CD4-positive, alpha-beta T cell (primary cell): ENCODE measurements at regions not wholly inside any gene's neighbourhood (a gene's known extent, or its start where the extent isn't known, plus 50 kb on each side); places are given as distances from the start of the nearest gene placed in this dataset.

Source experiments
- ATAC-seq: fragments of 200-7000 bp; cut with Tn5 transposase; one replicate; pipeline ENCODE4 v1.10.0; 2022; ENCODE audit warnings: mild to moderate bottlenecking; ENCODE audit not compliant: poor library complexity
- CTCF ChIA-PET: fragments of 350-600 bp; sonication (Branson Sonifier 250); formaldehyde crosslinking; loops from one replicate; lab custom pipeline; 2021; ENCODE audit warnings: antibody characterized with exemption, inconsistent platforms; lab: Charles Lee
- POLR2A ChIA-PET: fragments of 350-600 bp; sonication (Branson Sonifier 250); formaldehyde crosslinking; loops from one replicate; lab custom pipeline; 2021; ENCODE audit warnings: antibody characterized with exemption, inconsistent platforms; lab: Charles Lee
- DNase-seq, 14 experiments: peaks; one replicate each; pipeline ENCODE4 v3.0.0-alpha.2; 2013 to 2020; ENCODE audit warnings: mixed read lengths in 2 of 14
- H3K27ac ChIP-seq, 2 donors: one replicate each; pipeline versions ENCODE4 v1.5.1 to v1.7.0; 2013; ENCODE audit warnings: low read length in 2 of 2, low read depth in 1 of 2, mild to moderate bottlenecking in 1 of 2
- H3K27me3 ChIP-seq, 2 experiments: 1 replicate in 1 of 2; 2 replicates in 1 of 2; pipeline versions ENCODE4 v1.6.1 to v1.7.0; 2013; ENCODE audit warnings: low read length in 2 of 2, control low read depth in 1 of 2, mild to moderate bottlenecking in 1 of 2, moderate library complexity in 1 of 2; ENCODE audit not compliant: insufficient read depth in 2 of 2, control insufficient read depth in 1 of 2
- H3K36me3 ChIP-seq: one replicate; pipeline ENCODE4 v1.6.1; 2013; ENCODE audit warnings: low read length, control low read depth; ENCODE audit not compliant: insufficient read depth
- H3K4me1 ChIP-seq: one replicate; pipeline ENCODE4 v1.6.1; 2013; ENCODE audit warnings: low read length, control low read depth; ENCODE audit not compliant: insufficient read depth
- H3K4me3 ChIP-seq: one replicate; pipeline ENCODE4 v1.5.1; 2013; ENCODE audit warnings: mild to moderate bottlenecking, low read length, moderate library complexity
- H3K9me3 ChIP-seq, 2 experiments: 1 replicate in 1 of 2; 2 replicates in 1 of 2; pipeline versions ENCODE4 v1.6.1 to v1.7.0; 2013; ENCODE audit warnings: low read length in 2 of 2, mild to moderate bottlenecking in 2 of 2, control low read depth in 1 of 2, moderate library complexity in 1 of 2; ENCODE audit not compliant: control insufficient read depth in 1 of 2, insufficient read depth in 1 of 2
- H3K27ac Mint-ChIP-seq: one replicate; pipeline ENCODE4 v1.8.0; 2020; ENCODE audit warnings: mixed read lengths
- H3K27me3 Mint-ChIP-seq: one replicate; pipeline ENCODE4 v1.8.0; 2021; ENCODE audit warnings: mixed read lengths
- H3K36me3 Mint-ChIP-seq: one replicate; pipeline ENCODE4 v1.8.0; 2021; ENCODE audit warnings: low read depth, mixed read lengths
- H3K4me1 Mint-ChIP-seq: one replicate; pipeline ENCODE4 v1.8.0; 2021; ENCODE audit warnings: low read depth, mixed read lengths
- H3K4me3 Mint-ChIP-seq: one replicate; pipeline ENCODE4 v1.8.0; 2020; ENCODE audit warnings: mild to moderate bottlenecking, mixed read lengths
- H3K9me3 Mint-ChIP-seq: one replicate; pipeline ENCODE4 v1.8.0; 2020; ENCODE audit warnings: mixed read lengths
- CTCF ChIP-seq: fragments of 200-600 bp; IDR thresholded peaks from one replicate; pipeline ENCODE4 v1.8.0; 2022; ENCODE audit warnings: antibody characterized with exemption, mild to moderate bottlenecking
- intact Hi-C, 2 experiments: fragments of 100-400 bp; cut with DNase I in 1 of 2; cut with micrococcal nuclease in 1 of 2; formaldehyde crosslinking; loops; one replicate each; pipeline versions ENCODE4 v1.15.1 to v1.9.0; 2023 to 2025; cut with DNase I, micrococcal nuclease

GRCh38 chr15:69685512-69686452 is 233.2 kb downstream of the RPLP1 start:
- Histone ChIP-seq H3K9me3 (peaks cover 16 to 19% of the 10 kb centered on the region in 2 experiments), H3K4me3 (no peak overlapping the region), H3K4me1 (no peaks in the 10 kb centered on the region), H3K27me3 (no peaks in the 10 kb centered on the region), H3K36me3 (no peaks in the 10 kb centered on the region), H3K27ac (no peak overlapping the region)
- ChIA-PET POLR2A (no interaction called here), CTCF (no interaction called here)
- no peak for ATAC-seq
- DNase-seq: no peak
- intact Hi-C loops: no loop called here
- H3K4me1 Mint-ChIP-seq: no peaks in the 10 kb centered on the region
- no peak for TF ChIP-seq CTCF
- peaks cover 27% of the 10 kb centered on the region for H3K9me3 Mint-ChIP-seq
- H3K27me3 Mint-ChIP-seq: no peaks in the 10 kb centered on the region
- no peak overlapping the region for H3K4me3 Mint-ChIP-seq
- no peak overlapping the region for H3K27ac Mint-ChIP-seq
- H3K36me3 Mint-ChIP-seq: no peaks in the 10 kb centered on the region

- DNase-seq (no peak), ATAC-seq (no peak)
- H3K27me3 ChIP-seq: no peaks in the 10 kb centered on the region
- TF ChIP-seq CTCF: no peak
- H3K36me3 Mint-ChIP-seq: no peaks in the 10 kb centered on the region
- no peak overlapping the region for H3K27ac ChIP-seq
- H3K9me3 Mint-ChIP-seq: peaks cover 27% of the 10 kb centered on the region
- H3K4me3 Mint-ChIP-seq: no peak overlapping the region
- no peak overlapping the region for H3K27ac Mint-ChIP-seq
- H3K36me3 ChIP-seq: no peaks in the 10 kb centered on the region
- H3K4me1 ChIP-seq: no peaks in the 10 kb centered on the region
- CTCF ChIA-PET: no interaction called here
- H3K27me3 Mint-ChIP-seq: no peaks in the 10 kb centered on the region
- peaks cover 16 to 19% of the 10 kb centered on the region in 2 experiments for H3K9me3 ChIP-seq
- H3K4me1 Mint-ChIP-seq: no peaks in the 10 kb centered on the region
- POLR2A ChIA-PET: no interaction called here
- intact Hi-C loops: no loop called here
- H3K4me3 ChIP-seq: no peak overlapping the region
These were observed 234.0 kb downstream of the RPLP1 start for GRCh38 chr15:69686626-69687025.

GRCh38 chr15:69689133-69689532 is 236.5 kb downstream of the RPLP1 start:
- DNase-seq: no peak
- intact Hi-C loops: no loop called here
- Mint-ChIP-seq H3K27ac (no peak overlapping the region), H3K36me3 (no peaks in the 10 kb centered on the region), H3K4me1 (no peaks in the 10 kb centered on the region), H3K4me3 (no peak overlapping the region), H3K9me3 (peaks cover 18% of the 10 kb centered on the region), H3K27me3 (no peaks in the 10 kb centered on the region)
- no peak for ATAC-seq
- POLR2A ChIA-PET: no interaction called here
- Histone ChIP-seq H3K27me3 (no peaks in the 10 kb centered on the region), H3K4me1 (no peaks in the 10 kb centered on the region), H3K4me3 (no peak overlapping the region), H3K36me3 (no peaks in the 10 kb centered on the region), H3K9me3 (peaks cover 16 to 19% of the 10 kb centered on the region in 2 experiments), H3K27ac (no peak overlapping the region)
- CTCF ChIA-PET: no interaction called here
- no peak for TF ChIP-seq CTCF
